PC-3 (cell line): ENCODE measurements at regions not wholly inside any gene's neighbourhood (a gene's known extent, or its start where the extent isn't known, plus 50 kb on each side); places are given as distances from the start of the nearest gene placed in this dataset.

Experiments
- CTCF ChIP-seq: fragments of 300-600 bp; sonication (generic); conservative IDR thresholded peaks from 2 replicates; pipeline ENCODE4 v1.5.1; 2017; ENCODE audit warnings: antibody characterized with exemption, low read depth, mild to moderate bottlenecking, low read length
- EZH2 ChIP-seq: fragments of 300-600 bp; sonication (generic); IDR thresholded peaks from one replicate; pipeline ENCODE4 v1.6.1; 2017; ENCODE audit warnings: antibody characterized with exemption, mild to moderate bottlenecking, low read length; ENCODE audit not compliant: unreplicated experiment
- EZH2phosphoT487 ChIP-seq: fragments of 300-600 bp; sonication (generic); IDR thresholded peaks from 2 replicates; pipeline ENCODE4 v1.6.1; 2018; ENCODE audit warnings: mild to moderate bottlenecking, antibody characterized with exemption, low read length, borderline replicate concordance

- no peak for TF ChIP-seq CTCF
- TF ChIP-seq EZH2: no peak
- TF ChIP-seq EZH2phosphoT487: no peak
Measured at GRCh38 chr11:39192671-39193070, 2266.8 kb downstream of the LRRC4C start.
